GM12878 (cell line): ENCODE measurements at regions not wholly inside any gene's neighbourhood (a gene's known extent, or its start where the extent isn't known, plus 50 kb on each side); places are given as distances from the start of the nearest gene placed in this dataset.

Experiments used
- CTCF ChIP-seq, 3 experiments: IDR thresholded peaks in 2 of 3; conservative IDR thresholded peaks in 1 of 3; 2 replicates each; pipeline ENCODE4 v1.5.1; 2011; ENCODE audit warnings: low read depth in 3 of 3, low read length in 3 of 3, mild to moderate bottlenecking in 3 of 3, control low read depth in 2 of 3, moderate library complexity in 2 of 3, inconsistent platforms in 1 of 3, mixed read lengths in 1 of 3; ENCODE audit not compliant: control insufficient read depth in 2 of 3, insufficient read depth in 1 of 3; ENCODE audit errors: extremely low read depth in 1 of 3
- ESRRA ChIP-seq: IDR thresholded peaks from 2 replicates; pipeline ENCODE4 v1.6.1; 2012; ENCODE audit warnings: mild to moderate bottlenecking, low read length, improper control_type of control experiment
- MXI1 ChIP-seq: fragments of 150-350 bp; IDR thresholded peaks from 2 replicates; pipeline ENCODE4 v1.6.1; 2011; ENCODE audit warnings: low read depth, mild to moderate bottlenecking, inconsistent platforms, low read length, improper control_type of control experiment
- PML ChIP-seq: IDR thresholded peaks from 2 replicates; pipeline ENCODE4 v1.6.1; 2012; ENCODE audit warnings: low read length, inconsistent platforms
- POLR2AphosphoS5 ChIP-seq: IDR thresholded peaks from 2 replicates; pipeline ENCODE4 v1.6.1; 2011; ENCODE audit warnings: mild to moderate bottlenecking, low read length, inconsistent platforms
- RCOR1 ChIP-seq: conservative IDR thresholded peaks from 2 replicates; pipeline ENCODE4 v1.6.1; 2012; ENCODE audit warnings: low read depth, low read length, improper control_type of control experiment
- SMC3 ChIP-seq: IDR thresholded peaks from 2 replicates; pipeline ENCODE4 v1.6.1; 2011; ENCODE audit warnings: low read length, improper control_type of control experiment, borderline replicate concordance
- TAF1 ChIP-seq: IDR thresholded peaks from 2 replicates; pipeline ENCODE4 v1.6.1; 2011; ENCODE audit warnings: mild to moderate bottlenecking, low read depth, low read length, borderline replicate concordance
- USF2 ChIP-seq: IDR thresholded peaks from 2 replicates; pipeline ENCODE4 v1.6.1; 2011; ENCODE audit warnings: low read depth, low read length, improper control_type of control experiment, borderline replicate concordance

GRCh38 chr5:103621548-103621930, 59.0 kb upstream of the NUDT12 start:
- TF ChIP-seq CTCF (IDR thresholded peaks at IDR 0.05 in 2 of 3, conservative IDR thresholded peaks at IDR 0.05 in 1 of 3; ENCODE audit: control insufficient read depth in 2 of 3, extremely low read depth in 1 of 3, insufficient read depth in 1 of 3, low read depth in 3 of 3, low read length in 3 of 3) (no peak), SMC3 (no peak), RCOR1 (no peak), MXI1 (no peak), ESRRA (no peak), PML (no peak), TAF1 (no peak), USF2 (no peak), POLR2AphosphoS5 (no peak)
